GM23248 (cell line): ENCODE measurements at regions not wholly inside any gene's neighbourhood (a gene's known extent, or its start where the extent isn't known, plus 50 kb on each side); places are given as distances from the start of the nearest gene placed in this dataset.

Experiments used
- EZH2 ChIP-seq: fragments of 200-600 bp; sonication (generic); IDR thresholded peaks from 2 replicates; pipeline ENCODE4 v1.6.1; 2018; ENCODE audit warnings: antibody characterized with exemption, mild to moderate bottlenecking; ENCODE audit not compliant: insufficient read depth, poor library complexity, severe bottlenecking
- EZH2phosphoT487 ChIP-seq: fragments of 200-600 bp; sonication (generic); IDR thresholded peaks from 2 replicates; pipeline ENCODE4 v1.6.1; 2018; ENCODE audit warnings: antibody characterized with exemption, moderate library complexity, mild to moderate bottlenecking, low read depth; ENCODE audit not compliant: insufficient read depth

- TF ChIP-seq EZH2phosphoT487 (no peak), EZH2 (no peak)
These were observed 53.9 kb upstream of the HEPH start for GRCh38 chrX:66110112-66110511.
